ENCODE measurements at regions not wholly inside any gene's neighbourhood (a gene's known extent, or its start where the extent isn't known, plus 50 kb on each side); places are given as distances from the start of the nearest gene placed in this dataset.

DNA sequence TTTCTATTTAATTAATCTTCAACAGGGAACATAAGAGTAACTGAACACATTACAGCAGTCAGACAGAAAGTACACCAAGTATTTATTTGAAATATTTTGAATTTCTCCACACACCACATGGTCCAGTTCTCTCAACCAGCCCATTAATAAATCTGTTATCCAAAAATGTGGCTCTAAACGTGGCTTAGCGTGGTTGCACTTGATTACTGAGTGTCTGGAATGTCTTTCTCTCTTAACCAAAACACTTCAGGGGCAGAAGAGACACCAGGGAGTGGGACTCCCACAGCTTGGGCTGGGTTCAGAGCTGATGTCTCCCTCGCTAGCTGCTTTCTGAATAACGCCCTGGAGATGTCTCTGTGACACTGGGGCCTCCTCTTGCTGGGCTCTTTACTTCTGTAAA is 52.6 kb upstream of the FANCC start:
- ATAC-seq (no peak), DNase-seq (no peak)
- Histone ChIP-seq H3K27ac (ENCODE audit: low read length) (no peak overlapping the region), H3K4me3 (ENCODE audit: low read length) (no peak overlapping the region), H3K27me3 (ENCODE audit: control insufficient read depth, insufficient read depth) (no peaks in the 10 kb centered on the region), H3K4me1 (ENCODE audit: control insufficient read depth, insufficient read depth, low read length) (no peaks in the 10 kb centered on the region), H3K9me3 (ENCODE audit: control insufficient read depth, low read length) (no peaks in the 10 kb centered on the region)
- 50% methylated on average over 4 of the region's 4 CpGs for WGBS
- intact Hi-C loops (cut with DNase I) = no loop called here

DNA sequence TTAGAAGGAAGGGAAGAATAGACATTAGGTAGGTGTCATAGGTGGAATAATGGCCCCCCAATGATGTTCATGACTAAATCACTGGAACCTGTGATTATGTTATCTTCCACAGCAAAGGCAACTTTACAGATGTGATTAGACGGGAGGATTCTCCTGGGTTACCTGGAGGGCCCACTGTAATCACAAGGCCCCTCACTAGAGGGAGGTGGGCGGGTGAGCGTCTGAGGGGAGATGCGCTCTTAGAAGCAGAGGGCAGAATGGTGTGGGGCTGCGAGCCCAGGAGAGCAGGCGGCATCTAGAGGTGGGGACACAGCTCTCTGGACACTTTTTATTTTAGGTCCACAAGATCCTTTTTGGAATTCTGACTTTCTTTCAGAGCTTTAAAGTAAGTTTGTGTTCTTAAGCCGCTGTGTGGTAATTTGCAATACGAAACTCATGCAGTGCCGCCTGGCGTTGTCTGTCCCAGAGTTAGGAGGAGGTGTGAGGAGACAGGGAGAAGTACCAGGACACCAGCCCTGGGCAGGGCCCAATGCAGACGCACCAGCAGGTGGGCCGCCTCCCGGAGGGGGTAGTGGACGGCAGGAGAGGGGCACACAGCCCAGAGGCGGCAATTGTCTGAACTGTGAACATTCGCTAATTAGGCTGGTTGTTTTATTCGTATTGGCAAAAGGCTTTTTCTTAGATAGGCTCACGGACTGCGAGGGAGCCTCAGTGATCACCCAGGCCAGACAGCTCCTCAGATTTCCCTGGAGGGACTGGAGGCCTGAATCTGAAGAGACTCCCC is 51.1 kb upstream of the FANCC start:
- Histone ChIP-seq H3K27me3 (ENCODE audit: control insufficient read depth, insufficient read depth) (no peaks in the 10 kb centered on the region), H3K9me3 (ENCODE audit: control insufficient read depth, low read length) (no peaks in the 10 kb centered on the region), H3K4me1 (ENCODE audit: control insufficient read depth, insufficient read depth, low read length) (no peaks in the 10 kb centered on the region), H3K4me3 (ENCODE audit: low read length) (no peak overlapping the region), H3K27ac (ENCODE audit: low read length) (no peak overlapping the region)
- DNase-seq (no peak), ATAC-seq (no peak)
- intact Hi-C loops (cut with DNase I) = loop anchor here in 1 of 4 donors (10.0 kb wide), 1 partner anchor 56 kb away; no protein-coding TSS in a partner anchor
- 91% methylated on average over 19 of the region's 19 CpGs for WGBS
